ENCODE measurements at regions not wholly inside any gene's neighbourhood (a gene's known extent, or its start where the extent isn't known, plus 50 kb on each side); places are given as distances from the start of the nearest gene placed in this dataset.

GRCh38 chr16:59179446-59180082 lies 445.4 kb upstream of the GOT2 start:
- TF ChIP-seq CTCF (IDR thresholded peaks at IDR 0.05) (no peak), POLR2A (IDR thresholded peaks at IDR 0.05) (no peak), POLR2AphosphoS5 (IDR thresholded peaks at IDR 0.05) (no peak), EP300 (IDR thresholded peaks at IDR 0.05; ENCODE audit: low read depth) (no peak)
